ENCODE measurements at regions not wholly inside any gene's neighbourhood (a gene's known extent, or its start where the extent isn't known, plus 50 kb on each side); places are given as distances from the start of the nearest gene placed in this dataset.

DNA sequence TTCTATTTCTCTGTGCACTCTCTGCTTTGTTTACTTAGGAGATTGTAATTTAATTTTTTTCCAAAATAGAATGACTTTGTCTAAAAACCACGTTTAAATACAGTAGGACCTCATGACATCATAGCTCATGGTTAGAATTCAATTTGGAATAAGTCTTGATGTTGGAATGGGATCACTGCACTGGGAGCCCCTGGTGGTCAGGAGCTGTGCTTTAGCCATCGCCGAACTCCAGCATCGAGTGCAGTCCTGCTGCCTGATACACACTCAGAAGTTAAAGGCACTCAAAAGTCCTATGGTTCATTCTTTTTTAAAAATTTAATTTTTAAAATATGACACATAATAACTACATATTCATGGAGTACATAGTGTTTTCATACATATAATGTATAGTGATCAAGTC lies 75.1 kb downstream of the TEX35 start:
- TF ChIP-seq POLR2A (IDR thresholded peaks at IDR 0.05) = no peak
- no peak for TF ChIP-seq CTCF (IDR thresholded peaks at IDR 0.05 in 4 of 5, conservative IDR thresholded peaks at IDR 0.05 in 1 of 5)

All from gastrocnemius medialis (tissue), 4 donors.